ENCODE measurements at regions not wholly inside any gene's neighbourhood (a gene's known extent, or its start where the extent isn't known, plus 50 kb on each side); places are given as distances from the start of the nearest gene placed in this dataset.
"Not testable (repeated sequence)": the region's sequence is repeated elsewhere in the genome, so short reads cannot be mapped to it uniquely, and the experiment has no call there.

- Mint-ChIP-seq H3K4me3 (no peak overlapping the region), H3K9me3 (peaks cover 3% of the 10 kb centered on the region), H3K27me3 (peaks cover 37% of the 10 kb centered on the region), H3K4me1 (no peaks in the 10 kb centered on the region), H3K27ac (no peak overlapping the region), H3K36me3 (no peaks in the 10 kb centered on the region)
- ATAC-seq = no peak
Observed at GRCh38 chr12:112665958-112666357, 125.6 kb upstream of the RPH3A start.

- Mint-ChIP-seq H3K4me3 (no peak overlapping the region), H3K36me3 (no peaks in the 10 kb centered on the region), H3K4me1 (no peaks in the 10 kb centered on the region), H3K9me3 (no peaks in the 10 kb centered on the region), H3K27ac (no peak overlapping the region), H3K27me3 (peaks cover 16% of the 10 kb centered on the region)
- ATAC-seq = no peak
Observed at GRCh38 chr12:112671564-112671963, 120.0 kb upstream of the RPH3A start.

GRCh38 chr12:112674539-112674938, 117.0 kb upstream of the RPH3A start:
- no peak for ATAC-seq
- no peak overlapping the region for H3K27ac Mint-ChIP-seq
- no peaks in the 10 kb centered on the region for H3K4me1 Mint-ChIP-seq
- no peaks in the 10 kb centered on the region for H3K36me3 Mint-ChIP-seq
- no peaks in the 10 kb centered on the region for H3K9me3 Mint-ChIP-seq
- H3K4me3 Mint-ChIP-seq = no peak overlapping the region
- H3K27me3 Mint-ChIP-seq = peaks cover 37% of the 10 kb centered on the region

GRCh38 chr12:112676507-112676906, 115.0 kb upstream of the RPH3A start:
- ATAC-seq = no peak
- H3K27me3 Mint-ChIP-seq = peaks cover 57% of the 10 kb centered on the region
- H3K36me3 Mint-ChIP-seq = no peaks in the 10 kb centered on the region
- H3K4me1 Mint-ChIP-seq = no peaks in the 10 kb centered on the region
- H3K9me3 Mint-ChIP-seq = no peaks in the 10 kb centered on the region
- no peak overlapping the region for H3K4me3 Mint-ChIP-seq
- H3K27ac Mint-ChIP-seq = no peak overlapping the region

GRCh38 chr12:112677050-112677765, 114.3 kb upstream of the RPH3A start:
- no peaks in the 10 kb centered on the region for H3K9me3 Mint-ChIP-seq
- H3K4me3 Mint-ChIP-seq = no peak overlapping the region
- peaks cover 57% of the 10 kb centered on the region for H3K27me3 Mint-ChIP-seq
- no peaks in the 10 kb centered on the region for H3K36me3 Mint-ChIP-seq
- no peaks in the 10 kb centered on the region for H3K4me1 Mint-ChIP-seq
- ATAC-seq = no peak
- H3K27ac Mint-ChIP-seq = no peak overlapping the region

- H3K27ac Mint-ChIP-seq = no peak overlapping the region
- ATAC-seq = no peak
- no peaks in the 10 kb centered on the region for H3K4me1 Mint-ChIP-seq
- no peak overlapping the region for H3K4me3 Mint-ChIP-seq
- H3K36me3 Mint-ChIP-seq = no peaks in the 10 kb centered on the region
- peaks cover 56% of the 10 kb centered on the region for H3K27me3 Mint-ChIP-seq
- no peaks in the 10 kb centered on the region for H3K9me3 Mint-ChIP-seq
Observed at GRCh38 chr12:112680993-112681392, 110.6 kb upstream of the RPH3A start.

GRCh38 chr12:112682586-112682985, 109.0 kb upstream of the RPH3A start:
- no peak overlapping the region for H3K27ac Mint-ChIP-seq
- H3K36me3 Mint-ChIP-seq = no peaks in the 10 kb centered on the region
- no peak for ATAC-seq
- no peak overlapping the region for H3K4me3 Mint-ChIP-seq
- H3K9me3 Mint-ChIP-seq = no peaks in the 10 kb centered on the region
- peaks cover 60% of the 10 kb centered on the region for H3K27me3 Mint-ChIP-seq
- H3K4me1 Mint-ChIP-seq = no peaks in the 10 kb centered on the region

GRCh38 chr12:112684742-112685141, 106.8 kb upstream of the RPH3A start:
- ATAC-seq = no peak
- Mint-ChIP-seq H3K36me3 (no peaks in the 10 kb centered on the region), H3K27ac (no peak overlapping the region), H3K4me3 (no peak overlapping the region), H3K4me1 (no peaks in the 10 kb centered on the region), H3K9me3 (no peaks in the 10 kb centered on the region), H3K27me3 (peaks cover 40% of the 10 kb centered on the region)

GRCh38 chr12:112685321-112685720, 106.2 kb upstream of the RPH3A start:
- Mint-ChIP-seq H3K4me3 (no peak overlapping the region), H3K27ac (no peak overlapping the region), H3K27me3 (peaks cover 34% of the 10 kb centered on the region), H3K4me1 (no peaks in the 10 kb centered on the region), H3K36me3 (no peaks in the 10 kb centered on the region), H3K9me3 (no peaks in the 10 kb centered on the region)
- no peak for ATAC-seq

GRCh38 chr12:112686373-112686772, 105.2 kb upstream of the RPH3A start:
- H3K4me1 Mint-ChIP-seq = no peaks in the 10 kb centered on the region
- no peaks in the 10 kb centered on the region for H3K9me3 Mint-ChIP-seq
- H3K4me3 Mint-ChIP-seq = no peak overlapping the region
- H3K27ac Mint-ChIP-seq = no peak overlapping the region
- ATAC-seq = no peak
- H3K36me3 Mint-ChIP-seq = no peaks in the 10 kb centered on the region
- peaks cover 24% of the 10 kb centered on the region for H3K27me3 Mint-ChIP-seq

GRCh38 chr12:112694065-112694464, 97.5 kb upstream of the RPH3A start:
- Mint-ChIP-seq H3K27ac (no peak overlapping the region), H3K4me3 (no peak overlapping the region), H3K36me3 (no peaks in the 10 kb centered on the region), H3K4me1 (no peaks in the 10 kb centered on the region), H3K27me3 (peaks cover 8% of the 10 kb centered on the region), H3K9me3 (peaks cover 4% of the 10 kb centered on the region)
- no peak for ATAC-seq

GRCh38 chr12:112697441-112697840, 94.1 kb upstream of the RPH3A start:
- H3K36me3 Mint-ChIP-seq, H3K4me1 Mint-ChIP-seq, ATAC-seq, H3K4me3 Mint-ChIP-seq, H3K27ac Mint-ChIP-seq, H3K9me3 Mint-ChIP-seq: not testable (repeated sequence)
- H3K27me3 Mint-ChIP-seq = peaks cover 19% of the 10 kb centered on the region

GRCh38 chr12:112705037-112705632, 86.4 kb upstream of the RPH3A start:
- Mint-ChIP-seq H3K4me1 (no peaks in the 10 kb centered on the region), H3K27me3 (peaks cover 52% of the 10 kb centered on the region), H3K36me3 (no peaks in the 10 kb centered on the region), H3K4me3 (no peak overlapping the region), H3K9me3 (no peaks in the 10 kb centered on the region), H3K27ac (no peak overlapping the region)
- ATAC-seq = no peak

- no peak for ATAC-seq
- Mint-ChIP-seq H3K4me1 (no peaks in the 10 kb centered on the region), H3K27ac (no peak overlapping the region), H3K9me3 (peaks cover 4% of the 10 kb centered on the region), H3K36me3 (no peaks in the 10 kb centered on the region), H3K27me3 (peaks cover 18% of the 10 kb centered on the region), H3K4me3 (no peak overlapping the region)
Observed at GRCh38 chr12:112710414-112710813, 81.1 kb upstream of the RPH3A start.

GRCh38 chr12:112711026-112711425, 80.5 kb upstream of the RPH3A start:
- Mint-ChIP-seq H3K36me3 (no peaks in the 10 kb centered on the region), H3K27ac (no peak overlapping the region), H3K4me1 (no peaks in the 10 kb centered on the region), H3K27me3 (peaks cover 16% of the 10 kb centered on the region), H3K9me3 (peaks cover 4% of the 10 kb centered on the region), H3K4me3 (no peak overlapping the region)
- no peak for ATAC-seq

GRCh38 chr12:112711507-112711906, 80.0 kb upstream of the RPH3A start:
- Mint-ChIP-seq H3K9me3 (peaks cover 4% of the 10 kb centered on the region), H3K36me3 (no peaks in the 10 kb centered on the region), H3K27me3 (peaks cover 12% of the 10 kb centered on the region), H3K4me3 (no peak overlapping the region), H3K27ac (no peak overlapping the region), H3K4me1 (no peaks in the 10 kb centered on the region)
- no peak for ATAC-seq

All from stimulated activated memory B cell treated with anti-CD40 and anti-IgM and Interleukin-4, amounts not matched to agents 10 μg/mL and 1 μg/mL and 100 μg/mL, for 72 hours (primary cell).